K562 (cell line): ENCODE measurements at regions not wholly inside any gene's neighbourhood (a gene's known extent, or its start where the extent isn't known, plus 50 kb on each side); places are given as distances from the start of the nearest gene placed in this dataset.

Experiments used
- ATAC-seq: fragments of 200-7000 bp; cut with Tn5 transposase; 3 replicates; pipeline ENCODE4 v1.9.1; 2020; ENCODE audit warnings: moderate library complexity
- BruUV-seq: library from RNA; stranded (reverse); fragments of 400-500 nt; replicated peaks from 2 replicates; lab custom pipeline; 2021; lab: Mats Ljungman, UMichigan
- CTCF ChIA-PET: fragments of 300-600 bp; formaldehyde crosslinking; extraction: SDS; loops from one replicate; lab custom pipeline; 2021; ENCODE audit warnings: low intra/inter-chr PET ratio; lab: Yijun Ruan, JAX
- POLR2A ChIA-PET: fragments of 300-600, 350-650 bp; sonication (Branson Sonifier 250); formaldehyde crosslinking; extraction: SDS; loops from one replicate; lab custom pipeline; 2021; ENCODE audit warnings: antibody characterized with exemption, inconsistent platforms; lab: Yijun Ruan, JAX
- DNase-seq, 4 experiments: peaks; one replicate each; pipeline versions ENCODE4 v3.0.0 to v3.0.0-alpha.2; 2011 to 2018; ENCODE audit warnings: low spot score in 3 of 4, mixed read lengths in 3 of 4; ENCODE audit errors: extremely low read depth in 1 of 4
- FAIRE-seq: peaks from 2 replicates; lab custom pipeline; 2011; peaks lifted over from hg19 to GRCh38; lab: Jason Lieb, UNC
- H2AFZ ChIP-seq: 2 replicates; pipeline ENCODE4 v1.6.0; 2011; ENCODE audit warnings: low read depth, low read length, control low read depth, inconsistent platforms
- H3K27ac ChIP-seq: fragments of 200-600 bp; 3 replicates; pipeline ENCODE4 v1.8.0; 2011; ENCODE audit warnings: low read depth, mild to moderate bottlenecking, control low read depth, inconsistent platforms, low read length, moderate library complexity, mixed read lengths; ENCODE audit errors: extremely low read depth
- H3K27me3 ChIP-seq, 2 experiments: fragments of 300-600 bp in 1 of 2; 2 replicates in 1 of 2; 3 replicates in 1 of 2; pipeline versions ENCODE4 v1.6.0 to v1.8.0; 2011; ENCODE audit warnings: inconsistent platforms in 2 of 2, low read length in 2 of 2, mild to moderate bottlenecking in 1 of 2, mixed read lengths in 1 of 2, moderate library complexity in 1 of 2; ENCODE audit not compliant: control insufficient read depth in 2 of 2, insufficient read depth in 2 of 2
- H3K36me3 ChIP-seq: fragments of 300-600 bp; 3 replicates; pipeline ENCODE4 v1.8.0; 2011; ENCODE audit warnings: mild to moderate bottlenecking, low read length, inconsistent platforms; ENCODE audit not compliant: control insufficient read depth, insufficient read depth
- H3K4me1 ChIP-seq, 2 experiments: fragments of 200-600 bp in 1 of 2; replicated peaks in 1 of 2; 2 replicates in 1 of 2; 3 replicates in 1 of 2; pipeline versions ENCODE4 v1.5.1 to v1.8.0; 2011; ENCODE audit warnings: inconsistent platforms in 2 of 2, low read length in 2 of 2, mild to moderate bottlenecking in 1 of 2, mixed read lengths in 1 of 2, moderate library complexity in 1 of 2; ENCODE audit not compliant: control insufficient read depth in 2 of 2, insufficient read depth in 2 of 2
- H3K4me2 ChIP-seq: 2 replicates; pipeline ENCODE4 v1.6.1; 2011; ENCODE audit warnings: low read length, control low read depth, inconsistent platforms, mixed read lengths; ENCODE audit not compliant: insufficient read depth
- H3K4me3 ChIP-seq: fragments of 200-600 bp; sonication (generic), shearing (Covaris generic); 2 replicates; pipeline ENCODE4 v1.5.1; 2016; ENCODE audit warnings: control low read depth, inconsistent platforms
- H3K79me2 ChIP-seq: fragments of 200-600 bp; 3 replicates; pipeline ENCODE4 v1.8.0; 2011; ENCODE audit warnings: low read length, inconsistent platforms; ENCODE audit not compliant: control insufficient read depth, insufficient read depth
- H3K9ac ChIP-seq, 2 experiments: 2 replicates each; pipeline versions ENCODE4 v1.6.0 to v1.6.1; 2011; ENCODE audit warnings: low read depth in 2 of 2, low read length in 2 of 2, control low read depth in 1 of 2, inconsistent platforms in 1 of 2, mild to moderate bottlenecking in 1 of 2, mixed read lengths in 1 of 2; ENCODE audit not compliant: insufficient read depth in 1 of 2
- H3K9me1 ChIP-seq: one replicate; pipeline ENCODE4 v1.6.0; 2011; ENCODE audit warnings: inconsistent platforms, mild to moderate bottlenecking, low read length, moderate library complexity; ENCODE audit not compliant: control insufficient read depth, insufficient read depth
- H3K9me3 ChIP-seq: replicated peaks from 2 replicates; pipeline ENCODE4 v1.5.1; 2011; ENCODE audit warnings: low read depth, low read length, inconsistent platforms; ENCODE audit not compliant: control insufficient read depth, insufficient read depth
- H4K20me1 ChIP-seq: replicated peaks from 2 replicates; pipeline ENCODE4 v1.6.1; 2011; ENCODE audit warnings: low read length, inconsistent platforms, mixed read lengths; ENCODE audit not compliant: control insufficient read depth, insufficient read depth
- CLOCK ChIP-seq: fragments of 250-450 bp; sonication (Bioruptor Pico); IDR thresholded peaks from 2 replicates; pipeline ENCODE4 v1.4.0; 2020; ENCODE audit warnings: mild to moderate bottlenecking, moderate library complexity, borderline replicate concordance
- CREB3L1 ChIP-seq: fragments of 450-650 bp; IDR thresholded peaks from 2 replicates; pipeline ENCODE4 v1.6.1; 2014; ENCODE audit warnings: low read depth, mild to moderate bottlenecking, moderate library complexity, borderline replicate concordance
- CTCF ChIP-seq, 3 experiments: IDR thresholded peaks in 2 of 3; conservative IDR thresholded peaks in 1 of 3; 2 replicates each; pipeline ENCODE4 v1.5.1; 2011 to 2012; ENCODE audit warnings: low read length in 3 of 3, mild to moderate bottlenecking in 3 of 3, control low read depth in 2 of 3, improper control_type of control experiment in 1 of 3, inconsistent platforms in 1 of 3, low read depth in 1 of 3, mixed read lengths in 1 of 3, moderate library complexity in 1 of 3; ENCODE audit not compliant: insufficient read depth in 2 of 3
- ID3 ChIP-seq, 2 experiments: fragments of 250-450 bp in 1 of 2; fragments of 450-650 bp in 1 of 2; sonication (Bioruptor Pico) in 1 of 2; IDR thresholded peaks; 2 replicates each; pipeline versions ENCODE4 v1.6.1 to v1.8.0; 2016 to 2021; ENCODE audit warnings: mild to moderate bottlenecking in 2 of 2, moderate library complexity in 2 of 2, missing compliant biosample characterization in 1 of 2, missing genetic modification characterization in 1 of 2
- MAFG ChIP-seq: fragments of 450-650 bp; conservative IDR thresholded peaks from 2 replicates; pipeline ENCODE4 v1.6.1; 2016; ENCODE audit warnings: missing genetic modification characterization, missing compliant biosample characterization
- OTX1 ChIP-seq: fragments of 450-650 bp; formaldehyde crosslinking; IDR thresholded peaks from 2 replicates; pipeline ENCODE4 v1.4.0; 2022; ENCODE audit warnings: mild to moderate bottlenecking
- POLR2A ChIP-seq: fragments of 450-650 bp; conservative IDR thresholded peaks from 2 replicates; pipeline ENCODE4 v1.6.1; 2016
- RNF219 ChIP-seq: fragments of 250-450 bp; sonication (Bioruptor Pico); IDR thresholded peaks from 2 replicates; pipeline ENCODE4 v1.5.0; 2022; ENCODE audit warnings: mild to moderate bottlenecking
- SLC30A9 ChIP-seq: fragments of 250-450 bp; sonication (Bioruptor Pico); IDR thresholded peaks from 2 replicates; pipeline ENCODE4 v1.8.0; 2022; ENCODE audit warnings: mild to moderate bottlenecking, moderate library complexity
- ZFP30 ChIP-seq: fragments of 250-450 bp; sonication (Bioruptor Pico); IDR thresholded peaks from 2 replicates; pipeline ENCODE4 v1.8.0; 2022; ENCODE audit warnings: moderate library complexity, mild to moderate bottlenecking, inconsistent platforms, borderline replicate concordance
- ZFX ChIP-seq: sonication (generic); formaldehyde crosslinking; IDR thresholded peaks from 2 replicates; pipeline ENCODE4 v1.8.0; 2022; ENCODE audit warnings: mild to moderate bottlenecking, missing genetic modification reagents, moderate library complexity
- ZNF589 ChIP-seq: fragments of 200-800 bp; sonication (Bioruptor generic); IDR thresholded peaks from 2 replicates; pipeline ENCODE4 v1.6.1; 2016; ENCODE audit warnings: low read depth, missing genetic modification characterization, missing compliant biosample characterization
- WGBS: fragments of 100-300 bp; shearing (Covaris generic); methylation state at CpG from one replicate; pipeline ENCODE4 v1.1.6; 2016; ENCODE audit warnings: low coverage, mixed read lengths; ENCODE audit not compliant: insufficient coverage; ENCODE audit errors: missing lambda C conversion rate; 5-methylcytosine and 5-hydroxymethylcytosine counted together
- in situ Hi-C: fragments of 300-500 bp; cut with MboI; formaldehyde crosslinking; loops from 4 replicates; pipeline ENCODE4 v1.15.0; 2018; ENCODE audit warnings: inconsistent platforms, mixed read lengths
- intact Hi-C: fragments of 100-400 bp; cut with micrococcal nuclease; formaldehyde crosslinking; loops from 2 replicates; pipeline ENCODE4 v1.14.2; 2022

- no peak for TF ChIP-seq CREB3L1
- TF ChIP-seq SLC30A9 (CRISPR knock-in tag) = no peak
- TF ChIP-seq CTCF (IDR thresholded peaks at IDR 0.05 in 2 of 3, conservative IDR thresholded peaks at IDR 0.05 in 1 of 3; ENCODE audit: insufficient read depth in 2 of 3, low read depth in 1 of 3, low read length in 3 of 3) = no peak
- 0 out of 2 replicates have a peak, but pooled peaks have one; percentile 8 for TF ChIP-seq MAFG
Observed at GRCh38 chr5:89545626-89546025, 662.6 kb upstream of the MEF2C start (continued).

GRCh38 chr5:89545076-89545475, 662.1 kb upstream of the MEF2C start:
- no peak for TF ChIP-seq POLR2A
- TF ChIP-seq ZFX (CRISPR knock-in tag) = no peak
- no peak for TF ChIP-seq CLOCK
- TF ChIP-seq ID3 (CRISPR knock-in tag; IDR thresholded peaks at IDR 0.05) = no peak
- no peak for TF ChIP-seq ID3 (tag; IDR thresholded peaks at IDR 0.05)
- no peak for TF ChIP-seq OTX1 (CRISPR knock-in tag)
- no peak for TF ChIP-seq ZNF589
- no peak for TF ChIP-seq ZFP30 (CRISPR knock-in tag)
- TF ChIP-seq RNF219 (CRISPR knock-in tag) = no peak
- ATAC-seq = no peak
- H3K9me1 ChIP-seq = no peaks in the 10 kb centered on the region

More at GRCh38 chr5:89545076-89545475, 662.1 kb upstream of the MEF2C start:
- H3K27me3 ChIP-seq = no peaks in the 10 kb centered on the region
- H3K27ac ChIP-seq = no peak overlapping the region
- no peak overlapping the region for H2AFZ ChIP-seq
- ChIA-PET CTCF (no interaction called here), POLR2A (no interaction called here)
- DNase-seq (no peak), FAIRE-seq (no peak)
- no peak overlapping the region for H3K9ac ChIP-seq
- no peaks in the 10 kb centered on the region for H3K4me1 ChIP-seq
- no peak overlapping the region for H3K4me3 ChIP-seq
- WGBS = 0% methylated on average over 2 of the region's 2 CpGs
- intact Hi-C loops = no loop called here
- H4K20me1 ChIP-seq = no peaks in the 10 kb centered on the region
- no peaks in the 10 kb centered on the region; the same call in 1 of the 2 replicates for H3K9me3 ChIP-seq
- H3K79me2 ChIP-seq = no peaks in the 10 kb centered on the region
- no peaks in the 10 kb centered on the region for H3K36me3 ChIP-seq
- no TSS peak for BruUV-seq
- H3K4me2 ChIP-seq = no peak overlapping the region
- in situ Hi-C loops = no loop called here
